ENCODE measurements at regions not wholly inside any gene's neighbourhood (a gene's known extent, or its start where the extent isn't known, plus 50 kb on each side); places are given as distances from the start of the nearest gene placed in this dataset.
"Not testable (repeated sequence)": the region's sequence is repeated elsewhere in the genome, so short reads cannot be mapped to it uniquely, and the experiment has no call there.

DNA sequence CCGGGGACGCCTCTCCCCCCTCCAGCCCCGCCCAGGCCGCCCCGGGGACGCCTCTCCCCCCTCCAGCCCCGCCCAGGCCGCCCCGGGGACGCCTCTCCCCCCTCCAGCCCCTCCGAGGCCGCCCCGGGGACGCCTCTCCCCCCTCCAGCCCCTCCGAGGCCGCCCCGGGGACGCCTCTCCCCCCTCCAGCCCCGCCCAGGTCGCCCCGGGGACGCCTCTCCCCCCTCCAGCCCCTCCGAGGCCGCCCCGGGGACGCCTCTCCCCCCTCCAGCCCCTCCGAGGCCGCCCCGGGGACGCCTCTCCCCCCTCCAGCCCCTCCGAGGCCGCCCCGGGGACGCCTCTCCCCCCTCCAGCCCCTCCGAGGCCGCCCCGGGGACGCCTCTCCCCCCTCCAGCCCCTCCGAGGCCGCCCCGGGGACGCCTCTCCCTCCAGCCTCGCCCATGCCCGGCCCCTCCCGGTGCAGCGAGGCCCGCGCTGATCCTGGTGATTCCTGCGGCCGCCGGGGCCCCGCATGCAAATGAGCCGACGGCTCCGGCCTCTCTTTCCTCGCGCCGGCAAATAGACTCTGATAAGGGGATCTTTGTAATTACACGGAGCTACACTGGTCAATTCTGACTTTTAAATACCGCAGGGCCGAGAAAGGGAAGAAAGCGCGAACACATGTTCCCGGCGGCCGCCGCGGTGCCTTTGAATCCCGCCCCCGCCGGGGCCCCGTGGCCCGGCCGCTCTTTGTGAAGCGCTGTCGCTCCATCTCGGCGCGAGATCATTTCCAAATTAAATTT is 114.7 kb upstream of the NKX1-1 start:
- not testable (repeated sequence) for TF ChIP-seq CTCF (IDR thresholded peaks at IDR 0.05; ENCODE audit: borderline replicate concordance, extremely low read depth, low read length, poor library complexity, severe bottlenecking); EZH2 (IDR thresholded peaks at IDR 0.05; ENCODE audit: borderline replicate concordance, low read depth, low read length, severe bottlenecking)
